ENCODE measurements at regions not wholly inside any gene's neighbourhood (a gene's known extent, or its start where the extent isn't known, plus 50 kb on each side); places are given as distances from the start of the nearest gene placed in this dataset.

GRCh38 chr9:12874395-12874794 is 99.6 kb downstream of the LURAP1L start:
- no peak for DNase-seq

GRCh38 chr9:12875191-12875590 is 100.4 kb downstream of the LURAP1L start:
- no peak for DNase-seq

- no peak for DNase-seq
Measured at GRCh38 chr9:12876872-12877271, 102.1 kb downstream of the LURAP1L start.

GRCh38 chr9:12878351-12878978 is 103.6 kb downstream of the LURAP1L start:
- DNase-seq: no peak

GRCh38 chr9:12879961-12880360 is 105.1 kb downstream of the LURAP1L start:
- DNase-seq: no peak

GRCh38 chr9:12880406-12881015 is 105.7 kb downstream of the LURAP1L start:
- DNase-seq: no peak

GRCh38 chr9:12882430-12882829 is 107.6 kb downstream of the LURAP1L start:
- DNase-seq: no peak

- no peak for DNase-seq
Measured at GRCh38 chr9:12884736-12885395, 110.0 kb downstream of the LURAP1L start.

- DNase-seq: no peak
Measured at GRCh38 chr9:12889402-12890106, 114.7 kb downstream of the LURAP1L start.

- DNase-seq: no peak
Measured at GRCh38 chr9:12891588-12891987, 116.8 kb downstream of the LURAP1L start.

- DNase-seq: no peak
Measured at GRCh38 chr9:12903316-12903715, 128.5 kb downstream of the LURAP1L start.

- DNase-seq: no peak
Measured at GRCh38 chr9:12904261-12905000, 129.6 kb downstream of the LURAP1L start.

GRCh38 chr9:12906646-12907045 is 131.8 kb downstream of the LURAP1L start:
- no peak for DNase-seq

GRCh38 chr9:12908895-12909294 is 134.1 kb downstream of the LURAP1L start:
- no peak for DNase-seq

GRCh38 chr9:12915366-12915954 is 140.6 kb downstream of the LURAP1L start:
- DNase-seq: no peak

GRCh38 chr9:12916042-12916441 is 141.2 kb downstream of the LURAP1L start:
- DNase-seq: no peak

- no peak for DNase-seq
Measured at GRCh38 chr9:12920437-12920836, 145.6 kb downstream of the LURAP1L start.

GRCh38 chr9:12921621-12922020 is 146.8 kb downstream of the LURAP1L start:
- no peak for DNase-seq

GRCh38 chr9:12922224-12922866 is 147.5 kb downstream of the LURAP1L start:
- no peak for DNase-seq

- no peak for DNase-seq
Measured at GRCh38 chr9:12923468-12924009, 148.7 kb downstream of the LURAP1L start.

- DNase-seq: no peak
Measured at GRCh38 chr9:12930906-12931305, 156.1 kb downstream of the LURAP1L start.

GRCh38 chr9:12933957-12934356 is 159.1 kb downstream of the LURAP1L start:
- DNase-seq: no peak
